Neuronal stem cell (in vitro differentiated cells): ENCODE measurements at regions not wholly inside any gene's neighbourhood (a gene's known extent, or its start where the extent isn't known, plus 50 kb on each side); places are given as distances from the start of the nearest gene placed in this dataset.
A peak's percentile ranks its signal among the peaks of the same experiment; 100 is the strongest.

ENCODE experiments used
- DNase-seq: peaks from one replicate; pipeline ENCODE4 v3.0.0-alpha.2; 2013; ENCODE audit warnings: low spot score
- H2AFZ ChIP-seq: one replicate; pipeline ENCODE4 v1.6.1; 2013; ENCODE audit warnings: mild to moderate bottlenecking, low read length, inconsistent platforms
- H2AK5ac ChIP-seq: 2 replicates; pipeline ENCODE4 v1.6.1; 2013; ENCODE audit warnings: low read depth, mild to moderate bottlenecking, inconsistent platforms, low read length, moderate library complexity, mixed read lengths
- H2BK120ac ChIP-seq: 2 replicates; pipeline ENCODE4 v1.6.1; 2013; ENCODE audit warnings: low read depth, mild to moderate bottlenecking, inconsistent platforms, low read length, moderate library complexity, mixed read lengths
- H2BK12ac ChIP-seq: one replicate; pipeline ENCODE4 v1.6.1; 2013; ENCODE audit warnings: low read length, inconsistent platforms
- H2BK15ac ChIP-seq: 2 replicates; pipeline ENCODE4 v1.6.1; 2013; ENCODE audit warnings: mild to moderate bottlenecking, low read length, inconsistent platforms, mixed read lengths
- H2BK5ac ChIP-seq: one replicate; pipeline ENCODE4 v1.6.1; 2013; ENCODE audit warnings: inconsistent platforms, mild to moderate bottlenecking, low read length, moderate library complexity
- H3K14ac ChIP-seq: one replicate; pipeline ENCODE4 v1.6.1; 2013; ENCODE audit warnings: low read length, inconsistent platforms
- H3K18ac ChIP-seq: 2 replicates; pipeline ENCODE4 v1.6.1; 2013; ENCODE audit warnings: low read length, inconsistent platforms
- H3K23ac ChIP-seq: 2 replicates; pipeline ENCODE4 v1.6.1; 2013; ENCODE audit warnings: low read depth, mild to moderate bottlenecking, mixed read lengths, low read length, inconsistent platforms; ENCODE audit not compliant: poor library complexity
- H3K27ac ChIP-seq: replicated peaks from 3 replicates; pipeline ENCODE4 v1.5.1; 2013; ENCODE audit warnings: low read length, inconsistent platforms
- H3K27me3 ChIP-seq, 3 experiments: 2 replicates each; pipeline ENCODE4 v1.6.1; 2013; ENCODE audit warnings: low read length in 3 of 3, mild to moderate bottlenecking in 2 of 3, inconsistent platforms in 1 of 3, low read depth in 1 of 3, mixed read lengths in 1 of 3, moderate library complexity in 1 of 3; ENCODE audit not compliant: control insufficient read depth in 3 of 3, insufficient read depth in 3 of 3
- H3K36me3 ChIP-seq, 2 donors: replicated peaks in 1 of 2; 2 replicates each; pipeline ENCODE4 v1.6.1; 2013; ENCODE audit warnings: low read length in 2 of 2; ENCODE audit not compliant: control insufficient read depth in 2 of 2, insufficient read depth in 2 of 2
- H3K4ac ChIP-seq: 2 replicates; pipeline ENCODE4 v1.6.1; 2013; ENCODE audit warnings: inconsistent platforms, mild to moderate bottlenecking, low read length, moderate library complexity
- H3K4me1 ChIP-seq, 2 donors: 1 replicate in 1 of 2; 2 replicates in 1 of 2; pipeline ENCODE4 v1.6.1; 2013; ENCODE audit warnings: low read length in 2 of 2, low read depth in 1 of 2; ENCODE audit not compliant: control insufficient read depth in 2 of 2, insufficient read depth in 1 of 2
- H3K4me2 ChIP-seq: one replicate; pipeline ENCODE4 v1.6.1; 2013; ENCODE audit warnings: mild to moderate bottlenecking, low read length, inconsistent platforms; ENCODE audit not compliant: insufficient read depth, poor library complexity, severe bottlenecking
- H3K4me3 ChIP-seq, 2 donors: 2 replicates each; pipeline ENCODE4 v1.5.1; 2013; ENCODE audit warnings: low read length in 2 of 2, mild to moderate bottlenecking in 2 of 2, inconsistent platforms in 1 of 2, moderate library complexity in 1 of 2
- H3K79me1 ChIP-seq: one replicate; pipeline ENCODE4 v1.6.1; 2013; ENCODE audit warnings: low read depth, mild to moderate bottlenecking, inconsistent platforms, low read length, moderate library complexity
- H3K9ac ChIP-seq: one replicate; pipeline ENCODE4 v1.6.1; 2013; ENCODE audit warnings: mild to moderate bottlenecking, low read depth, low read length, inconsistent platforms; ENCODE audit not compliant: poor library complexity
- H3K9me3 ChIP-seq, 2 donors: replicated peaks in 1 of 2; 2 replicates each; pipeline versions ENCODE3 to v1.6.1; 2013; ENCODE audit warnings: low read length in 2 of 2, mild to moderate bottlenecking in 2 of 2, inconsistent platforms in 1 of 2, low read depth in 1 of 2, mixed read lengths in 1 of 2, moderate library complexity in 1 of 2; ENCODE audit not compliant: control insufficient read depth in 2 of 2, insufficient read depth in 1 of 2
- H4K8ac ChIP-seq: one replicate; pipeline ENCODE4 v1.6.1; 2013; ENCODE audit warnings: low read depth, mild to moderate bottlenecking, inconsistent platforms, low read length, moderate library complexity
- H4K91ac ChIP-seq: one replicate; pipeline ENCODE4 v1.6.1; 2013; ENCODE audit warnings: low read length, low read depth, mild to moderate bottlenecking, inconsistent platforms; ENCODE audit not compliant: poor library complexity
- WGBS, 2 donors: extraction: QIAGEN DNeasy Blood & Tissue Kit; methylation state at CpG; one replicate each; pipeline ENCODE4 v1.1.7; 2013; ENCODE audit warnings: missing lambda C conversion rate in 2 of 2, mixed read lengths in 1 of 2; ENCODE audit not compliant: insufficient read length in 2 of 2, insufficient replicate concordance in 1 of 2; ENCODE audit errors: extremely low coverage in 2 of 2; 5-methylcytosine and 5-hydroxymethylcytosine counted together

DNA sequence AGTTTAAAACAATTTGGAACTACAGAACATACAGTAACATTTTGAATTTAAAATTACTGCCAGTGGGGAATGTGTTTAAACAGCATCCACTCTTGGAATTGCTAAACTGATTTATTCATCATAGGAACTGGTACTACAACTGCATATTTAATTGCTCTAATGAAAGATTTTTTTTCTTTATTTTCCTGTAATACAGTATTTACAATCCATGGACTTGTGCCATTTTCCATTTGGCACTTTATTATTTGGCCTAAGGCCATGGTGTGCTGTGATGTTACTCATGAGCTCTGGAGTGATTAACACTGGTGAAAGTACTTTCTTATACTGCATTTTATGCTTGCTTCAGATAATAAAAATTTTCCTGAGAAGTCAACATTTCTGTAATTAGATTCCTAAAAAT, 69.7 kb upstream of the NUDT6 start:
- no peak overlapping the region for H2AK5ac ChIP-seq
- no peaks in the 10 kb centered on the region for H3K79me1 ChIP-seq
- H3K23ac ChIP-seq = no peak overlapping the region
- H3K4me2 ChIP-seq = no peak overlapping the region
- no peak overlapping the region for H3K4me3 ChIP-seq
- no peak overlapping the region for H2AFZ ChIP-seq
- H3K27ac ChIP-seq = no peak overlapping the region
- no peak overlapping the region for H2BK5ac ChIP-seq
- peaks cover 0 to 28% of the 10 kb centered on the region in 2 donors for H3K36me3 ChIP-seq
- H3K4me1 ChIP-seq = no peaks in the 10 kb centered on the region
- H4K91ac ChIP-seq = no peak overlapping the region
- no peaks in the 10 kb centered on the region for H3K27me3 ChIP-seq
- no peak overlapping the region for H3K9ac ChIP-seq
- H3K18ac ChIP-seq = no peak overlapping the region
- H2BK15ac ChIP-seq = no peak overlapping the region
- no peak overlapping the region for H3K14ac ChIP-seq
- no peak for DNase-seq
- H2BK120ac ChIP-seq = no peak overlapping the region
- no peak overlapping the region for H2BK12ac ChIP-seq
- H3K4ac ChIP-seq = no peak overlapping the region
- H4K8ac ChIP-seq = no peak overlapping the region
- H3K9me3 ChIP-seq = peaks cover 4 to 30% of the 10 kb centered on the region in 2 donors

DNA sequence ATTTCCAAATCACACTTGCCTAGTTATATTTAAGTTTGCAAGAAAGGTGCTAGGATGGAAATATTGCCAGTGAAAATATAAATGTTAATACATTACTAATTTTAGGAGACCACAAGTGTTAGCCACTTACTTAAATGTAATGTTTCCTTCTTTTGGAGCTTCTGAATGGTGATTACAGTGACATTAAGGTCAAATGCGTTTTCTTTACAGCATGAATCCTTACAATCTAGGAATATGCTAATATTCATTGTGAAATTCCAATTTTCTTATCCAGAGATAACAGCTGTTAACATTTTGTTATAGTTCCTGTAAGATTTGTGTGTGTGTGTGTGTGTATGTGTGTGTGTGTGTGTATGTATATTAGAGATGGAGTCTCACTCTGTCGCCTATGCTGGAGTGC, 70.2 kb upstream of the NUDT6 start:
- no peak overlapping the region for H2BK12ac ChIP-seq
- H3K4me2 ChIP-seq = no peak overlapping the region
- no peak overlapping the region for H4K8ac ChIP-seq
- H2BK15ac ChIP-seq = no peak overlapping the region
- H3K4me1 ChIP-seq = no peaks in the 10 kb centered on the region
- no peaks in the 10 kb centered on the region for H3K79me1 ChIP-seq
- peak overlapping the region in 1 of 2 donors; percentile 35 for H3K4me3 ChIP-seq
- H4K91ac ChIP-seq = no peak overlapping the region
- H3K27ac ChIP-seq = no peak overlapping the region
- no peak overlapping the region for H2BK5ac ChIP-seq
- no peak overlapping the region for H3K14ac ChIP-seq
- H2AK5ac ChIP-seq = no peak overlapping the region
- no peak overlapping the region for H2BK120ac ChIP-seq
- H3K36me3 ChIP-seq = peaks cover 0 to 28% of the 10 kb centered on the region in 2 donors
- H3K18ac ChIP-seq = no peak overlapping the region
- H3K27me3 ChIP-seq = no peaks in the 10 kb centered on the region
- WGBS, 2 donors = no CpG with 5 or more reads among the region's 2 CpGs
- no peak for DNase-seq
- peaks cover 4 to 24% of the 10 kb centered on the region in 2 donors for H3K9me3 ChIP-seq
- H2AFZ ChIP-seq = no peak overlapping the region
- H3K9ac ChIP-seq = no peak overlapping the region
- H3K23ac ChIP-seq = no peak overlapping the region
- no peak overlapping the region for H3K4ac ChIP-seq

DNA sequence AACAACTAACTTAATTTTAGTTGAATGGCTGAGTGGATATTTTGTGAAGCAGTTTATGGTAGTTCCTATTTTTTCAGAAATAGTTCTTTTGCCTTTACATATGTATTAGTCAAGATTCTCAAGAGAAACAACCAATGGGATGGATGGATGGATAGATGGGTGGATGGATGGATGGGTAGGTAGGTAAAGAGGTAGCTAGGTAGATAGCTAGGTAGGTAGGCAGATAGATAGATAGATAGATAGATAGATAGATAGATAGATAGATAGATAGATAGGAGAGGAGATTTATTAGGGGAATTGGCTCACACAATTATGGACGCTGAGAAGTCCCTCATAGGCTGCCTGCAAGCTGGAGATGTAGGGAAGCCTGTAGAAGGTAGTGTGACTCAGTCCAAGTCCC, 74.0 kb upstream of the NUDT6 start:
- Histone ChIP-seq H3K9ac (no peak overlapping the region), H3K79me1 (no peaks in the 10 kb centered on the region), H2AFZ (no peak overlapping the region), H2BK12ac (no peak overlapping the region), H3K27ac (no peak overlapping the region), H4K91ac (no peak overlapping the region), H2AK5ac (no peak overlapping the region), H2BK5ac (no peak overlapping the region), H3K4me1 (no peaks in the 10 kb centered on the region), H3K9me3 (peaks cover 0 to under 1% of the 10 kb centered on the region in 2 donors), H3K4ac (no peak overlapping the region), H3K18ac (no peak overlapping the region), H2BK15ac (no peak overlapping the region), H2BK120ac (no peak overlapping the region), H3K4me3 (no peak overlapping the region), H4K8ac (no peak overlapping the region), H3K14ac (no peak overlapping the region), H3K36me3 (peaks cover 0 to 6% of the 10 kb centered on the region in 2 donors), H3K4me2 (no peak overlapping the region), H3K23ac (no peak overlapping the region), H3K27me3 (no peaks in the 10 kb centered on the region)
- no CpG with 5 or more reads among the region's 1 CpG for WGBS, 2 donors
- no peak for DNase-seq

DNA sequence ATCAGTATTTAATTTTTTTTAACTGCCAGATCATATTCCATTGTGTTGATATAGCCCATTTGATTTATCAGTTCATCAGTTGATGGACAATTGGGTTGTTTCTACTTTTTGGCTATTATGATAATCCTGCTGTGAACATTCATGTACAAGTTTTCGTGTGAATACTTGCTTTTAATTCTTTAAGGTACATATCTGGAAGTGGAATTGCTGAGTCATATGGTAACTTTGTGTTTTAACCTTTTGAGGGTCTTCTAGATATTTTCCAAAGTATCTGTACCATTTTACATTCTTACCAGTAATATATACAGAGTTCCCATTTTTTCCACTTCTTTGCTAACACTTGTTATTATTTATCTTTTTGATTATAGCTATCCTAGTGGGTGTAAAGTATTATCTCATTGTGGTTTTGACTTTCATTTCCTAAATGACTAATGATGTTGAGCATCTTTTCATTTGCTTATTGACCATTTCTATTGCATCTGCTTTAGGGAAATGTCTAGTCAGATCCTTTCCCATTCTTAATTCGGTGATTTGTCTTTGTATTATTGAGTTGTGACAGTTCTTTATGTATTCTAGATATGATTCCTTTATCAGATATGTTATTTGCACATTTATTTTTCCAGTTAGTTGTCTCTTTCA, 75.2 kb upstream of the NUDT6 start:
- Histone ChIP-seq H2AFZ (no peak overlapping the region), H4K91ac (no peak overlapping the region), H2BK15ac (no peak overlapping the region), H3K14ac (no peak overlapping the region), H2AK5ac (no peak overlapping the region), H2BK5ac (no peak overlapping the region), H3K9me3 (no peaks in the 10 kb centered on the region), H3K4ac (no peak overlapping the region), H3K79me1 (no peaks in the 10 kb centered on the region), H3K27me3 (no peaks in the 10 kb centered on the region), H2BK12ac (no peak overlapping the region), H3K4me1 (no peaks in the 10 kb centered on the region), H3K36me3 (peaks cover 0 to 4% of the 10 kb centered on the region in 2 donors), H3K18ac (no peak overlapping the region), H3K23ac (no peak overlapping the region), H2BK120ac (no peak overlapping the region), H3K9ac (no peak overlapping the region), H4K8ac (no peak overlapping the region), H3K4me2 (no peak overlapping the region), H3K4me3 (no peak overlapping the region), H3K27ac (no peak overlapping the region)
- no CpG with 5 or more reads among the region's 2 CpGs for WGBS, 2 donors
- DNase-seq = no peak
